ENCODE measurements at regions not wholly inside any gene's neighbourhood (a gene's known extent, or its start where the extent isn't known, plus 50 kb on each side); places are given as distances from the start of the nearest gene placed in this dataset.
A peak's percentile ranks its signal among the peaks of the same experiment; 100 is the strongest.

DNA sequence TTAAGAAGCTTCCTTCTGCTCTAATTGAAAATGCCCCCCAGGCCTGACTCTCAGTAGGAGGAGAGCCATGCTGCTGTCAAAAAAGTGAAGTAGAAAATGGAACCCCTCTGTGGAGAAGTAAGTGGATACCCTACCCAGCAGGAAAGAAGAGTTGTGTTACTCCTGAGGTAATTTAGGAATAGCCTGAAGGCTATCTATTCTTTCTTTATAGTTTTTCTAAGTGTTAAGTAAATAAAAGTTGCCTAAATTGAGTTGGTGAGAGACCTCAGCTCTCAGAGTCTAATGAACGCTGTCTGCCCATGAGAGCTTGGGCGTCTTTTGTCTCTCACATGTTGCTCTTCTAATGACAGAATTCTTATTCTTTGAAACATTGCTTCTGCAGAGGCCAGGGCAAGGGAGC, 116.2 kb downstream of the NSUN3 start:
- no peak for DNase-seq

DNA sequence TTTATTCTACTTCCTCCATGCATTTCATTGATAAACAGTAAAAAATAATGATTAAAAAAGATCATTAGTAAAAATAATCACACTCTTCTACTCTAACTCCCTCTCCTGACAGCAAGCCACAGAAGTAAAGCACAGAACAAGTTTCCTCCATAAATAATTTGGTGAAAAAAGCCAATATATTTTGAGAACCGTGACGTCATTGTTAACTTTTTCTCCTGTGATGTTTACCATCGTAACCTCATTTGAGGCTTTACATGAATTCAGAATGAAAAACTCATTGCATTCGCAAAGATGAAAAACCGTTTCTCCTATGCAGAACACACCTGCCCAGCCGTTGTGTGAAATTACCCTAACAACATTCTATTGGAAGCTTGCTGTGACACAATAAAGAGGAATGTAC, 120.7 kb downstream of the NSUN3 start:
- DNase-seq = no peak

DNA sequence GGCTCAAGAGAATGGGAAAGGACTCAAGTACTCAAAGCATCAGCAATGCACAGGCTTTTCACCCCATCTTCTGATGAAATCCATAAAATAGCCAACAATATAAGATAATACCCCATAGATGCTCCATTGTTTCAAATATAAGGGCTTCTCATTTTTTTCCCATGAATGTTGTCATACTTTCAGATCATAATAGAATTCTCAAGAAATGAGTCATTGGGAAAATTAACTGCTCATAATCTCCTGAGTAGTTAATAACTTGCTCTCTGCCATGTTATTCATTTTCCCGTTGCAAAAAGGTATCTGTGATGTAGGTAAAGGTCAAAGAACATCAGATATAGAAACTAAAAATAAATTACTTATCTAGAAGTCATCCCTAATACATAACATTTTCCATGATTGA, 121.9 kb downstream of the NSUN3 start:
- DNase-seq = no peak

DNA sequence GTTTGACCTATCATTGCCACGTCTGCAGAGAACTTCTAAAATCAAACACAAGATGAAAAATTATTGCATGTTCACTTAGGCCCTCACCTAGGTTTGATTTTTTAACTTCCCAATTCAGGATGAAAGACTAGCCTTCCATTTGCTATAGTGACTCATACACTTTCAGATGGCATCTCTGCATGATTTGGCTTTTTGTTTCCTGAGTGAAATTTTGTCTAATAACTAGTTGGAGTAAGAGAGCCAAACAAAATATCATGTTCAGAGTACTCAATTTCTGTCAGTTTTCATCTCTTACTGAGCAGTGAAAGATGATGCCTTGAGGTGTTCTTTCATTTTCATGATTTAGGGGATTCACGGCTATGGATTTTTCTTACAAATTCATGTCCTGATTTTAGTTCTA, 122.9 kb downstream of the NSUN3 start:
- DNase-seq = no peak

DNA sequence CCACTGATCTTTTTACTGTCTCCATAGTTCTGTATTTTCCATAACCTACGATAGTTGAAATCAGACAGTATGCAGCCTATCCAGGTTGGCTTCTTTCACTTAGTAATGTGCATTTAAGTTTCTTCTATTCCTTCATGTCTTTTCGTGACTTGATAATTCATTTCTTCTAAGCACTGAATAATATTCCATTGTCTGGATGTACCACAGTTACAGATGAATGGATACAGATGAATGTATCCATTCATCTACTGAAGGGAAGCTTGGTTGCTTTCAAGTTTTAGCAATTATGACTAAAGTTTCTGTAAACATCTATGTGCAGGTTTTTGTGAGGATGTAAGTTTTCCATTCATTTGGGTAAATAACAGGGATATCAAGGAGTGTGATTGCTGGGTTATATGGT, 124.8 kb downstream of the NSUN3 start:
- DNase-seq = no peak

DNA sequence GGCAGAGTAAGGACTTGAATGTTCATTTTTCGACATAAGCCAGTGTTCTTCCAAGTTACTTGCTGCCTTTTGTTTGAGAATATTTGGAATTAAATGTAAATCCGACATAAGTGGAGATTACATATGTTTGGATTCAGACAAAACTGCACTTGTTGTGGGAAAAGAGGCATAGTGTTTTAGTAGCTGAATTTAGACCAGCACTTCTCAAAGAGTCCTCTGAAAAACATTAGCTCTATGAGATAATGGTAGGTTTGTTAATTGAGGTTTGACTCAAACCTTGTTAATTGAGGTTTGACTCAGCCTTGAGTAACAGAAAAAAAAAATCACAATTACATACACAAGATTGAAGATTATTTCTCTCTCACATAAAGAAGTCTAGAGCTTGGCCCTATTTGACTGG, 132.5 kb downstream of the NSUN3 start:
- DNase-seq = no peak

DNA sequence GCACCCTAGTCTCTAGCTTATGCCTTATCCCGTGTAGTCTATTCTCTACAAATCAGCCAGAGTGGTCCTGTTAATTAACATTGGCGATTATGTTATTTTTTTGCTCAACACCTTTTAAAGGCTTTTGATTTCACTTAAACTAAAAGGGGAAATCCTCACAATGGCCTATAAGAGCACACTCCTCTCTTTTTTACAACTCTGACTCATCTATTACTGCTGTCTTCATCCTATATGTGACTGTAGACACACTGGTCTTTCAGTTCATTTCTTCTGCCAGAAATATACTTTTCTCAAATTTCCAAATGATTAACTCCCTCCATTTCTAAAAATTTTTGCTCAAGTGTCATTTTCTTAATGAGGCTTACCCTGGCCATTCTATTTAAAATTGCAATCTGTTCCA, 143.4 kb downstream of the NSUN3 start:
- DNase-seq = no peak

DNA sequence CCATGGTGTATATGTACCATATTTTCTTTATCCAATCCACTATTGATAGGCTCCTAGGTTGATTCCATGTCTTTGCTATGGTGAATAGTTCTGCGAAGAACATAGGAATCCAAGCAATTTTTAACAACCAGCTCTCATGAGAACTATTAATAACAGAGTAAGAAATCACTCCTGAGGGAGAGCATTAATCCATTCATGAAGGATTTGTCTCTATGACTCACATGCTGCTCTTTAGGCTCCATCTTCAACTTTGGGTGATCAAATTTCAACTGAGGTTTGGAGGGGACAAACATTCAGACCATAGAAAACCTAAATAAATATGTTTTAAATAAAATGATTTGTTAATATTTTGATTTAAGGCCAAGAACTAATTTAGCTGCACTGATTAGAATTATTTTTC, 147.4 kb downstream of the NSUN3 start:
- DNase-seq = no peak

DNA sequence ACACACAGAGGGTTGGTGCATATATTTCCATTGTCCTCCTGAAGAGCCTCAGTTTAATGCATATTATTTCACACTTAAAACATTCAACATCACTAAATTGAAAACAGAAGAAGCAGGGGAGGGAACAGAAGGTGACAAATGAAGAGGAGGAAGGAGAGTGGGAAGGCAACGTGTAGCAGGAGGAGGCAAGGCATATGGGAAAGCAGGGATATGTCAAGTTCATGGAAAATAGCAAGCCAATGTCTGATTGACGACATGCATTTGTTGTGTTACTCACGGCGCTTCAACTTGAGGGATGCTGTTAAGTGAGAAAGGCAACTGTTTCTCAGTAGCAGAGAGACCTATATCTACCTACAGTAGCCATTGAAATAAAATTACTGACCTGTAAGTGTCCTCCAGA, 154.5 kb downstream of the NSUN3 start:
- DNase-seq = no peak

DNA sequence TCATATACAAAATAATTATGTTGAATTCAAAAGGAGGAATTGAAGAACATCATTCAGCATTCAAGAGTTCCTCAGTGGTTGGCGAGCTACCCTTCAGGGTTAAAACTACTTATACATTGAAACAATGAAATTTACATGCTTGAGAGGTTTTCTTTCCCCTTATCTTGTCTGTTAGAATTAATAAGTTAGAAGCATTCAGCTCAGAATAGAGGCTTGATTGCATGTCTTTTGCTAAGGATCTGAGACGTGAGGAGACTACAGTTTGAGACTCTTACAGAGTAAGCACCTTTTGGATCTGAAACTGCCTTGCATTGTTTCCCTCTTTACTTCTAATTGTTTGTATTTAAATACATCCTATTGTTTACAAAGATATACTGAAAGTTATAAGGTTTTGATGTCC, 157.6 kb downstream of the NSUN3 start:
- no peak for DNase-seq

DNA sequence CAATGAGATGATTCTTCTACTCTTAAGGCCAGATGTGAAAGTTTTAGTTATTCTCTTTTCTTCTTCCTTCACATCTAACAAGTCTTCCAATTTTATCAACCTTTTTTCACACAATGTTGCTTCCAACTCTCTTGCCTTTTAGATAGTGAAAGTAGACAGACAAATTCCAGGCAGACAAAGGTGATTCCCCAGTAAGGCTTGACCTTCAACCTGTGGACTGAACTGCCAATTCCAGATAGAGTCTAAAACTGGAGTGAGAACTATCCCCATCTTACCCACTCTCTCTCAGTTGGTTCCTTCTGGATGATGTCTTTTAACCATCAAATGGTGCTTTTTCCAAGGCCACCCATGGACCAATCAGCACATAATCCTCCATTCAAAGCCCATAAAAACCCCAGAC, 159.0 kb downstream of the NSUN3 start:
- DNase-seq = no peak

DNA sequence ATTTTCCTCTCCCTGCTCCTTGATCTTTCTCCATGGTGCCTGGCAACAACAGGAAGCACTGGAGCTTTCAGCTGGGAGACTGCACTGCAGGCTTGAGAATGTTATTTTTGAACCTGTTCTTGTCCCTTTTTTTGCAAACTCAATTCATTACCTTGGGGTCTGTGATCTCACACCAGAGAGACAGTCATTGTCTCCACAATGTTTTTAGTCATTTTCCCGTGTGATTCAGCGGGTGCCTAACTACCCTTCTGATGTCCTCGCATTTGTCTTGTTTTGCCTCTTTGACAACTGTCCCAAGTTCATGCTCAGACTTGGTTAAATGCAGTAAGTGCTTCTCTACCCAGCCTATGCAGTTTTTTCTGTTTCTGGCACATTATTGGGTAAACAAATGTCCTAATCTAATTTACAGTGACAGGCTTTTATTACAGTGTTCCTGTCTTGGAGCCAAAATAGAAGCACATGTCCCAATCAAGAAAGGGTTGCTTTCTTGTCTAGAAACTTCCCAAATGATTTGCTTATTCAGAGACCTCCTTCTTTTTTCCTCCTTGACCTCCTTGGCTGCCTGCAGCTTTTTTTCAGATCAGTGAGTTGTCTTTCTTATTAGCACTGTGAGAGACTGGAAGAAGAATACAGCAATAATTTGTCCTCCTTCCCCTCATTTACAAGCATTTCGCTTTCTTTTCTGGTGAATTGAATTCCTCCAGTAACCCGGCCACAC, 162.4 kb downstream of the NSUN3 start:
- DNase-seq = no peak

DNA sequence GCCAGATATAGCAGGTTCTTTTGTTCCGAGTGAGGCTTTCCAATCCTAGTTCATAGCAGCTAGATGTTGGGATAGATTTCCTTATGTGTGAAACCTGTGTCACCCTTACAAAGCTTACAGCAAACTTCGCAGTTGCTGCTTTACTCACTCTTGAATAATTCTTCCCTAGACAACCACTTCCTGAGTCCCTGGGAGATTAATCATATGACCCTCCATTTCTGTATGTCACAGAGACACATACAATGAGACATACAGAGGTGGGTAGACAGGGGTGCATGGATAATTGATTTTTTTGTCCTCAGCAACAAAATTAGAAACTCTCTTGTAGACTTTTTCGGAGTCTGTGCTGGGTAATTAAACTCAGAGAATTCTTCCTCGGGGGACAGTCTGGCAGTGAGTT, 163.2 kb downstream of the NSUN3 start:
- no peak for DNase-seq

DNA sequence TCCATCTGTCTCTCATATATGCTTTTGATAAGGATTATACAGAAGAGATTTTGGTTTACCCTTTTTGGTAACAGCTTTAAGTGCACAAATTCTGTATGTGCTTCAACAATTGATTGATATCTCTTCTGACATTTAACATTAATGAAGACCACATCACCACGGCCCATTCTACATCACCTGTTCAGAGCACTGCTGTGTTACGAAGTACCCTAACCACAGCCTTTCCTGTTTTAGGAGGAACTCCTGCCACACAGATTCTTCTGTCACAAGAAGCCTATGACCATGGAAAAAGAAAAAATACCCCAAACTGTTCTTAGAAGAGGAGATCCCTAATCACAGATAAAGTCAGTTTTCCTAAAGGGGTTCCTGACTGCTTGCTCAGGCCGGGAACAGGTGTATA, 170.1 kb downstream of the NSUN3 start:
- no peak for DNase-seq

DNA sequence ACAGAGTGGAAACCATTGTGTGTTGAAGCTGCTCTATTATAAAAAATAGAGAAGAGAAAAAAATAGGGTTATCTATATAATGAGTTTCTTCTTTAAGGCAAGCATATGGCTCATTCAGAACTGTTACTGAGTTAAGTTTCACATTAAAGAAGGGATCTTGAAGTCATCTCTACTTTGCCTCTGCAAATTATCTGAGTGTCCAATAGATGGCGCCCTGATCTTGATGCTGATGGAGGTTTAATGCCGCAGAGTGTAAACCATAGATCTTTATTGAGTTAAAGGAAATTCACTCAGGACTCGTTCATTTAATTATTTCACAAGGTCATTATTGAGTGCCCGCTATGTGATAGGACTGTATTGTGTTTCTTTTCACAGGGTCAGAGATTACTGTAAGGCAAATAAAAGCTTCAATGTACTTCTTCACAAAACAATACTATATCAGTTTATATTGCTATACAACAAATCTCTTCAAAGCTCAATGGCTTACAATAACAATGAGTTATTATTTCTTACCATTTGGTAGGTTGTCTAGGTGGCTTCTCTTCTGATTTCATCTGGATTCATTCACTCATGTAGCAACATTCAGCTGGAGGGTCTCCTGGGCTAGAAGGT, 171.4 kb downstream of the NSUN3 start:
- DNase-seq = peak in 1 of 2 donors; percentile 14

DNA sequence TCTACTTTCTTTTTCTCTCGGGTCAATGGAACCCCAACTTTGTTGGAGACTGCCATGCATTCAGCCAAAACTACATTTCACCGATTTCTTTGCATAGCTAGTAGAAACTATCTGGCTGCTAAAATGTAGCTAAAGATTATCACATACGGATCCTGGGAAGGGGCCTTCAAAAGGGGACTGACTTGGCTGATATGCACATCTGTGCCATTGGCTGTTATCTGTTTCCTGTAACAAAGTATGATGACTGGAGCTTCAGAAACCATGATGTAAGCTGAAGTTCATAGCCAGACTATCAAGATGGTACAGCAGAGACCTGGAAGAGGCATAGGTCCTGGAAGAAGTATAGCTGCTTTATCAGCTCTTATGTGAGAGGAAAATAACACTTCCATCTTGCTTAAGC, 179.1 kb downstream of the NSUN3 start:
- no peak for DNase-seq

DNA sequence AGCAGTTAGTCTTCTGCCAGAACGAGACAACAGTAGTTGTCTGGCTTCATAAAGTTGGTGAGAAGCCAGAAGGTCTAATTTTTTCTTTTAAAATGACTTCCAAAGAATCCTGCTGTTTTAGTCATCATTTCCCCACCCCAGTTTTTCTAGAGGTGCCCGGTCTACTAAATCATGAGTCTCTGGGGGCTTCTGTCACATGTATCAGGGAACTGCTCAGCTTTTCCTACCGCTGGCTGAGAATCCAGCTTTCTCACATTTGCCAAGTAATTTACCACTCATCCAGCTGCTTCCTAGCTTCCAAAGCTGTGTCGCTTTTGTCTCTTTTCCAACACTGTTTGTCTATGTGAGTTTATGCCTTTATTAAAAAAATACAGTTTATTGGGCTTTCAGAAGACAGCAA, 183.3 kb downstream of the NSUN3 start:
- DNase-seq = no peak

DNA sequence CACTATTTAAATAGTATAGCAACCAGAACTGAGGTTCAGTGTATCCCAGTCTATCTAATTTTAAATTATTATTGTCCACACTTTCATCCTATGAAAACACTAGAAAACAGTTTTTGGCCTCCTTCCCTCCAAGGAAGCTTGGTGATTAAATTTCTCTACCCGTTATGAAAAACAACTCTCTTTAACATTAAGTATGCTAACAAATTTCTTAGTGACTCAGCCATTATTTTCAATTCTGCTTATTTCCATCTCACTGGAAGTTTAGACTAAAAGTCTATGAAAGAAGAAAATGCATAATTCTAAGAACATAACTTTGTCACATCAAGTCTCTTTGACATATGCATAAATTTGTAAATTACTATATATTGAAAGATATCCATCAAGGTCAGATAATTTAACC, 185.2 kb downstream of the NSUN3 start:
- no peak for DNase-seq

DNA sequence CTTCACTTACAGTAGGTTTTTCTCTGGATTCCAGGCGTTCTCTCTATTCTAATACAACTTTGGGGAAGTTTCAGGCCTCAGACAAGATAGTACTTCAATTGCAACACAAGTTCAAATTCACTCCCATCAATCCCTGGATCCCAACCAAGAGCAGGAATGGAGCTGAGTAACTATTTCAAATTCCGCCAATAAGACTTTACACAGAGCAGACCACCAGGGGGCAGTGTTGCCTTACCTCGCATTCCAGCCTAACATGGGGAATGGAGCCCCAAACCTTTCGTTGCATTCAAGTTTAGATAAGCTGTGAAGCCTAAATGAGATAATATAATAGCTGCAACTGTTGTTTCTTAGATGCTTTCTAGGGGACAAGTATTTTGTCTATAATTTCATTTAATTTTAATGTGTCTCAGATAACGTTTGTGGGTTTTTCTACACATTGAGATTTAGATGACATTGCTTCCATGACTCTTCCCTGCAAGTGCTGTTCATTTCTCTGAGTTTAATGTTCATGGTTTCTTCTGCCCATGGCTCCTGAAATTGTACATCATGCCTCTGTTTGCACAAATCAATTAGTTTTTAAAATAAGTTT, 186.7 kb downstream of the NSUN3 start:
- DNase-seq = peak; percentile 24 to 76

DNA sequence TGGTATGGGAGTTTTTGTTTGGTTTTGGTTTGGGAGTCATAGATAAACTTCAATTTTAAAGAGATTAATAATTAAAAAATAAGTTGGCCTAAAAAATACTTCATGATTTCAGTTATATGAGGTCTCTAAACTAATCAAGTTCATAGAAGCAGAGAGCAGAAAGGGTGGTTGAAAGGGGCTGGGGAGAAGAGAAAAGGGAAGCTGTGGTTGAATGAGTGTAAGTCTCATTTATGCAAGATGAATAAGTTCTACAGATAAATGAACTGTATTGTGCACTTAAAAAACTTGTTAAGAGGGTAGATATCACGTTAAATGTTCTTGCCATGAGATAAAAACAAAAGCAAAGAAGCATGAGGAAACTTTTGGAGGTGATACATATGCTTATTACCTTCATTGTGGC, 188.7 kb downstream of the NSUN3 start:
- no peak for DNase-seq

DNA sequence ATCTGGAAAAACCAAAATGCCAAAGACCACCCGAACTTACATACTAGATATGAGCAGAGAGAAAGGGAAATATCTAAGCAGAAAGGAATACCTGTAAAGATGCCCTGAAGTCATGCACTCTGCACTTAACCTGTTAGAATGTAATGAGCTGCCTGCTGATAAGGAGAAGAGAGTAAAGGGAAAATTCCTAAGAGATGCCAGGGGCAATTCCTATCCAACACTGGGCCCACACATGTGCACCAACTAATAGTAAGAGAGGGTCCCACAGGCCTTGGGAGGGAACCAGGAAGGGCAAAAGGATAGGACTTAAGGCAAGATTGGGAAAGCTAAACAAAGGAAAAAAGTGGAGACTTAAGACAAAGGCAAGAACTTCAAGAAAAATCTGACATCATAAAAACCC, 189.5 kb downstream of the NSUN3 start:
- DNase-seq = no peak

DNA sequence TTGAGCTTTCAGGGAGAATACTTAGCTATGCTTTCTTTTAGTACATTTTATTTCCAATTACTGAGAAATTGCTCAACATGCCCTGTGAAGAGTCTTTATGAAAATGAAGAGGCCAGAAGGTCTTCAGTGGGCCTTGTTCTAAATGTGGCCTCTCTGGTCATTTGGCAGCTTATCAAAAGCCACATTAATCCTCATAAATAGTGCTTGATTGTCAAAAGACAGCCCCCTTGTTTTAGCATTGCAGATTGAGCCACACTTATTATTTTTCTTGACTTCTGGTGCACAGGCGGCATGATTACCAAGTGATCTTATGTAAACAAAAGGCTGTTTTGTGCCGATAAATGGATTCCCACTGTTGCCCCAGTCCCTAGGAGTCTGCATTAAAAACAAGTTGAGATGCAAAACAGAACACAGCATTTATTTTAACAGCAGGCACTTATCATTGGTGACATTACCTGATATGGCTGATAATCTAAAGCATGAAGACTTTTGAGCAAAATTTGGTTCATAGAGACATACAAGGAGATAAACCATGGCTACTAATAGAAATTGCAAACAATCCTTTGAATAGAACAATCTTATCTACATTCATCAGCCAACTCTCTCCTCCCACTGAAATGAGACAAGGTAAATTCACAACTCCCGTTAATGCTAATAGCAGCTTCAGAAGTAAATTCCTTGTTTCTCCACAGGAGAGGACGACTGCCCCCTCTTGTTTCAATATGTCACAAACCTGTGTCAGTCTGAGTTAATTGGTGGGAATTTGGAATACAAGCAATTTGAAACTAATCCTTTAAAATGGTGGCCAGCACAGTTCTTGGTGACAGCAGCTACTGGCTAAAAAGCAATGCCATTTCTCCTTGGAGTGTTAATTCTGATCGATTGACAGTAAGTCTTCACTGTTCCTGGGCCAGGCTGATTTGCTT, 194.3 kb downstream of the NSUN3 start:
- no peak for DNase-seq

DNA sequence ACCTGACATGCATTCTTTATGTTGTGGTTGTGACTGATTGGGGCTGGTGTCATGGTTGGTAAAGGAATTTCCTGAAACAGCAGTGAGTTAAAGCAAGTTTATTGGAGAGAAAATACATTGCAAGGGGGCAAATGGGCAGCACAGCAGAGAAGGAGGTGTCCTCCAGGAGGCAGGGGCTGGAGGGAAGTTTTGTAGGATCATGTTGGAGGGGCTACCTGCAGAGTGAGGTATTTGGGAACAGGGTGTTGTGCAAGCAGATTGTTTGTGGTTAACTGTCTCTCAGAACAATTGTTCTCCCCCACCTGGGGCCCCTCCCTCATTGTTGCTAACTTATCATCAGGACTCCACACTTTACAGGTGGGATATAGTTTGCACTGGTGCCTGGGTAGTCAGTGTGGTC, 196.0 kb downstream of the NSUN3 start:
- DNase-seq = no peak

DNA sequence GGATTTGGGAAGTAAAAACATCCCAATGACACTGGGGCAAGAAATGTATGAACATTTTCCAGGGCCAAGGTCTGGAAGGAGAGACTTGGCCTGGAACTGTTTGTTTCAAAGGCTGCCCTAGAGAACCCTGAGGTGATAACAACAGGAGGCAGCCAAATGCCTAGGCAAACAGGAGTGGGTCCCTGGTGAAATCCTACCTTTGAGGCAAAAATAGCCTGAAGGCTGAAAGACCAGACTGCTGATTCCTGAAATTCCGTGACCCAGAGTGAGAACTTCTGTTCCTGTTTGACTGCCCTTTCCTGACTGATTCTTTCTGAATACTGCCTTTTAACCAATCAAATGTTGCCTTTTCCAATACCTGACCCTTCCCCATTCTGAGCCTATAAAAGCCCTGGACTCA, 196.4 kb downstream of the NSUN3 start:
- DNase-seq = no peak
